Liver (tissue), 3 donors: ENCODE measurements at regions not wholly inside any gene's neighbourhood (a gene's known extent, or its start where the extent isn't known, plus 50 kb on each side); places are given as distances from the start of the nearest gene placed in this dataset.

ENCODE experiments used
- CTCF ChIP-seq: fragments of 150-350 bp; IDR thresholded peaks from 2 replicates; pipeline ENCODE4 v1.5.1; 2017; ENCODE audit warnings: improper control_type of control experiment, low read depth, low read length; ENCODE audit not compliant: missing input control
- FOXA1 ChIP-seq: IDR thresholded peaks from 2 replicates; pipeline ENCODE4 v1.6.1; 2016; ENCODE audit warnings: antibody characterized with exemption
- FOXA2 ChIP-seq: IDR thresholded peaks from 2 replicates; pipeline ENCODE4 v1.6.1; 2016; ENCODE audit warnings: antibody characterized with exemption
- MAX ChIP-seq: IDR thresholded peaks from 2 replicates; pipeline ENCODE4 v1.6.1; 2016; ENCODE audit warnings: antibody characterized with exemption
- RAD21 ChIP-seq, 2 donors: IDR thresholded peaks; 2 replicates each; pipeline ENCODE4 v1.6.1; 2016; ENCODE audit warnings: antibody characterized with exemption in 2 of 2, mild to moderate bottlenecking in 2 of 2
- REST ChIP-seq: IDR thresholded peaks from 2 replicates; pipeline ENCODE4 v1.6.1; 2016; ENCODE audit warnings: antibody characterized with exemption, mild to moderate bottlenecking
- RXRA ChIP-seq, 2 donors: IDR thresholded peaks; 2 replicates each; pipeline ENCODE4 v1.6.1; 2017 to 2018; ENCODE audit warnings: antibody characterized with exemption in 2 of 2, mild to moderate bottlenecking in 1 of 2
- TAF1 ChIP-seq: conservative IDR thresholded peaks from 2 replicates; pipeline ENCODE4 v1.6.1; 2016; ENCODE audit warnings: antibody characterized with exemption, mild to moderate bottlenecking
- YY1 ChIP-seq: IDR thresholded peaks from 2 replicates; pipeline ENCODE4 v1.6.1; 2016; ENCODE audit warnings: antibody characterized with exemption, mild to moderate bottlenecking
- ZBTB33 ChIP-seq: IDR thresholded peaks from 2 replicates; pipeline ENCODE4 v1.6.1; 2016; ENCODE audit warnings: antibody characterized with exemption
- donor health status: healthy.
- donor health status: healthy.

GRCh38 chr13:79044415-79044814 is 361.6 kb downstream of the RBM26 start:
- no peak for TF ChIP-seq CTCF
- TF ChIP-seq YY1: no peak
- no peak for TF ChIP-seq TAF1
- no peak for TF ChIP-seq RAD21 (IDR thresholded peaks at IDR 0.05)
- TF ChIP-seq FOXA1: no peak
- TF ChIP-seq MAX: no peak
- no peak for TF ChIP-seq REST
- no peak for TF ChIP-seq FOXA2
- no peak for TF ChIP-seq ZBTB33
- TF ChIP-seq RXRA (IDR thresholded peaks at IDR 0.05): no peak
